ENCODE measurements at regions not wholly inside any gene's neighbourhood (a gene's known extent, or its start where the extent isn't known, plus 50 kb on each side); places are given as distances from the start of the nearest gene placed in this dataset.
"Not testable (repeated sequence)": the region's sequence is repeated elsewhere in the genome, so short reads cannot be mapped to it uniquely, and the experiment has no call there.

DNA sequence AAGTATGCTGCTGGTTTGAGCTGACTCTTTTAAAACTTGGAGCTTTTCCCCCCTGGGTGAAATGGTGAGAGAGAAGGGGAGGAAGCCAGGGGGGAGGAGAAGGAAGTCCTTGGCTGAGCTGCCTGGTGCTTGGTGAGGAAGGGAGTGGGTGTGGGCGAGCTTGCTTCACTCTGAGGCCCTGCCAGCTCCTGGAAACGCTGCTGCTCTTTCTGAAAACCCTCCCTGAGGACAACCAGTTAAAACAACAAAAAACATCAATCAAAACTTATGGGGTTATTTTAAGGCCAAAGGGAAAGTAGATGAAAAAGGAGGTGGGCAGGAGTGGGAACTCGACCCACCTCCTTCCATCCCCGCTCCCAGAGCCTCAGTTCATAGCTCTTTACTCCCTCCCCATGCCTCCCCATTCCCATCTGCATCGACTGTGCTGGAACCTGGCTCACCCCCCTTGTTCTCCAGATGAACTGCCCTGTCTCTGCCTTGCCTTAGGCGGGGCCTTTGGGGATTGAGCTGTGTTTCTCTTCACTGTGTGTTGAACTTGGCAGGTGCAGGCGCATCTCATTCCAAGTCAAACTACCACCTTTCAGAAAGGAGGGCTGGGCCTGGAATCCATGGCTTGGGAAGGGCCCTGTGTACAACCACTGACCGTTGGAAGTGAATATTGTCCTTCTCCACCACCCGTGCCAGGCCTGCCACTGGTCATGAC is 166.1 kb downstream of the ZNF621 start:
- no peak overlapping the region for H3K4me3 ChIP-seq (ENCODE audit: low read depth, low read length)
- peak; percentile 15 for DNase-seq (ENCODE audit: low read depth)
- TF ChIP-seq, protein P1, sequence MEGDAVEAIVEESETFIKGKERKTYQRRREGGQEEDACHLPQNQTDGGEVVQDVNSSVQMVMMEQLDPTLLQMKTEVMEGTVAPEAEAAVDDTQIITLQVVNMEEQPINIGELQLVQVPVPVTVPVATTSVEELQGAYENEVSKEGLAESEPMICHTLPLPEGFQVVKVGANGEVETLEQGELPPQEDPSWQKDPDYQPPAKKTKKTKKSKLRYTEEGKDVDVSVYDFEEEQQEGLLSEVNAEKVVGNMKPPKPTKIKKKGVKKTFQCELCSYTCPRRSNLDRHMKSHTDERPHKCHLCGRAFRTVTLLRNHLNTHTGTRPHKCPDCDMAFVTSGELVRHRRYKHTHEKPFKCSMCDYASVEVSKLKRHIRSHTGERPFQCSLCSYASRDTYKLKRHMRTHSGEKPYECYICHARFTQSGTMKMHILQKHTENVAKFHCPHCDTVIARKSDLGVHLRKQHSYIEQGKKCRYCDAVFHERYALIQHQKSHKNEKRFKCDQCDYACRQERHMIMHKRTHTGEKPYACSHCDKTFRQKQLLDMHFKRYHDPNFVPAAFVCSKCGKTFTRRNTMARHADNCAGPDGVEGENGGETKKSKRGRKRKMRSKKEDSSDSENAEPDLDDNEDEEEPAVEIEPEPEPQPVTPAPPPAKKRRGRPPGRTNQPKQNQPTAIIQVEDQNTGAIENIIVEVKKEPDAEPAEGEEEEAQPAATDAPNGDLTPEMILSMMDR (conservative IDR thresholded peaks at IDR 0.05; ENCODE audit: low read depth, low read length) = no peak

DNA sequence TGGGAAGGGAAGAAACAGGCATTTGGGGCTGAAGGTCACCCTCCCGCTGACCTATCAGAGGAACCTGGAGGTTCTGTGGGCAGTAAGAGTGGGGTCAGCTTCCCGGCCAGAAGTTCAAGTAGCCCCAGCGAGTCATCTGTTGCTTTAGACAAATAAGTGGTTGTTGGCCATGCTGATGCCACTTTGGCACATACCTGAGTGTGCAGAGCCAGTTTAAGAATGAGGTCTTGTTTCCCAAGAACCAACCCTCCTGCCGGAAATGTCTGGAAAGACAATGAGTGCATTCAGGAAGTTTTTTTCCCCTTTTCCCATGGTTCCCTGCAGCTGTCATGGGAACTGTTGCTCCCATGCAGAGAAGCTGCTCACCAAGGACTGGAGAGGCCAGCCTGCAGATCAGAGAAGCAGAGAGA is 166.7 kb downstream of the ZNF621 start:
- TF ChIP-seq, protein P1 (conservative IDR thresholded peaks at IDR 0.05; ENCODE audit: low read depth, low read length) = no peak
- no peak for DNase-seq (ENCODE audit: low read depth)
- H3K4me3 ChIP-seq (ENCODE audit: low read depth, low read length) = no peak overlapping the region

DNA sequence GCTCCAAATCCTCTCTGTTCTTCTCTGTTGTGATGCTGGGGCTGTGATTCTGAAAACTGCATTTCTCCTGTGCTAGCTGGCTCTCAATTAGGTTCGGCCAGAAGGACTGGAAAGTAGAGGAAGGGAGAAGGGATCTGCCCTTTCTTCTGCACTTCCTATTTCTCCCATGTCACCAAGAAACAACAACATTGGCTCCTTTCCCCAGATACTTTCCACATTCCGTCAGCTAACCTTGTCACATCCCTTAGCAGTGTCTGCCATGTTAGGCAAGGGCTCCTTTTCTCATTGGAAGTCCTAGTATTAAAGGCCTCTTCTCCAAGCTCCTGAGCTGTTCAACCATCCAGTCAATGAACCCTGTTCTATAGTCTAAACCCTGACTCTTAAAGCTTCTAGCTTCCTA is 171.1 kb downstream of the ZNF621 start:
- TF ChIP-seq, protein P1 (conservative IDR thresholded peaks at IDR 0.05; ENCODE audit: low read depth, low read length) = no peak
- DNase-seq (ENCODE audit: low read depth) = no peak
- H3K4me3 ChIP-seq (ENCODE audit: low read depth, low read length) = no peak overlapping the region

DNA sequence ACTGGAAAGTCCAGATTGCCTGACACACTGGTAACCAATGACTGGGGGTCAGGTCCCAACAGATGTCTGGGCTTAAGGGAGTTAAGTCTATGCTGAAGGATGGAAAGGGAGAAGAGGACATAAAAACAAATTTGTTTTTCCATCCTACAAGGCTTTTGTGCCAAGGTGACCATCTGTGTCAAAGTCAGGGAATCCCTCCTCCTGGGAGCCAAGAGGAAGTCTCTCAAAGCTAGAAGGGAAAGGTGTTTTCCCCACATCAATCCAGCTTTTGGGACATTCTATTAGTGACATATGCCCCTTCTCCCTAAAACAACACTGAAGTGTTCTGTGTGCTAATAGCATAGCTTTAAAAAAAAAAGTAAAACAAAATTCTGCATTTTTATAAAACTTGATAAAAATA is 173.9 kb downstream of the ZNF621 start:
- not testable (repeated sequence) for H3K4me3 ChIP-seq (ENCODE audit: low read depth, low read length); DNase-seq (ENCODE audit: low read depth)

DNA sequence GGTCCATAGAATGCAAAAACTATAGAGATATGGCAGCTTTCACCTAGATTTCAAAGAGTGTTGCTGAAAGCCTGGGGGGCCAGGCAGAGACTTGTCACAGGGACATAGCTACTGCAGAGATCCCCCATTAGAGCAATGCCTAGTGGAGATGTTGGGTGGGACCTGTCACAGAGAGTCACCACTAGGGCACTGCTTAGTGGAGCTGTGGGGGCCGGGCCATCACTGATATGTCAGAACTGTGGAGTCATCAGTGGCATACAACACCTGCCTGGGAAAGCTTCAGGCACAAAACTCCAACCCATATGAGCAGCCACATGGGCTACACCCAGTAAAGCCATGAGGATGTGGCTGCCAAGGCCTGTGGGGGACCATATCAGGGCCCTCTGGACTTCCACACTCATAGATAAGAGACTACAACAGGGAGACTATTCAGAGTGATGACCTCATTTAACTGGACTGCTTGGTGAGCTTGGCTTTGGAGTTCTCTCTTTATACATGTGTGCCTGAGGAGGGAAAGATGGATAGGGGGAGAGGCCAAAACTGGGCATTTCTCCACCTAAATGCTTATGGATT is 176.3 kb downstream of the ZNF621 start:
- no peak for DNase-seq (ENCODE audit: low read depth)
- TF ChIP-seq, protein P1 (conservative IDR thresholded peaks at IDR 0.05; ENCODE audit: low read depth, low read length) = no peak
- no peak overlapping the region for H3K4me3 ChIP-seq (ENCODE audit: low read depth, low read length)

DNA sequence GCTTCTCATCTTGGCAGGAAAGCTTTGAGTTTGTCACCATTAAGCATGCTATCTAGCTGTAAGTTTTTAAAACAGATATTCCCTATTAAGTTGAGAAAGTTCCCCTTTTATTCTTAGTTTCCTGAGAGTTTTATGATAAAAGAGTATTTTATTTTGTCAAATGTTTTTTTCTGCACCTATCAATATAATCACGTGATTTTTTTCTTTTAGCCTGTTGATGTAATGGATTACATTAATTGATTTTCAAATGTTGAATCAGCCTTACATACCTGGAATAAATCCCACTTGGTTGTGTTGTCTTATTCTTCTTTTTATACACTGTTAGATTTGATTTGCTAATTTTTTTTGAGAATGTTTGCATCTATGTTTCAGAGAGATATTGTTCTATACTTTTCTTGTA is 179.5 kb downstream of the ZNF621 start:
- DNase-seq (ENCODE audit: low read depth) = no peak
- TF ChIP-seq, protein P1 (conservative IDR thresholded peaks at IDR 0.05; ENCODE audit: low read depth, low read length) = no peak

DNA sequence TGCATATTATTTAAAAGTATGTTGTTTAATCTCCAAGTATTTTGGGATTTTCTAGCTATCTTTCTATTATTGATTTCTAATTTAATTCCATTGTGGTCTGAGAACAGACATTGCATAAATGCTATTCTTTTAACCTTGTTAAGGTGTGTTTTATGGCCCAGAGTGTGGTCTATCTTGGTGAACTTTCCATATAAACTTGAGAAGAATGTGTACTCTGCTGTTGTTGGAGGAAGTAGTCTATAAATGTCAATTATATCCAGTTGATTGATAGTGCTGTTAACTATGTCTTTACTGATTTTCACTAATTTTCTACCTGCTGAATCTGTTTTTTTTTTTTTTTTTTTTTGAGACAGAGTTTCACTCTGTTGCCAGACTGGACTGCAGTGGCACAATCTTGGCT is 180.9 kb downstream of the ZNF621 start:
- DNase-seq (ENCODE audit: low read depth) = no peak
- no peak overlapping the region for H3K4me3 ChIP-seq (ENCODE audit: low read depth, low read length)
- TF ChIP-seq, protein P1 (conservative IDR thresholded peaks at IDR 0.05; ENCODE audit: low read depth, low read length) = no peak

More for the DNA sequence above, 179.5 kb downstream of the ZNF621 start:
- H3K4me3 ChIP-seq (ENCODE audit: low read depth, low read length) = no peak overlapping the region

Data from choroid plexus epithelial cell (primary cell).